ENCODE measurements at regions not wholly inside any gene's neighbourhood (a gene's known extent, or its start where the extent isn't known, plus 50 kb on each side); places are given as distances from the start of the nearest gene placed in this dataset.

DNA sequence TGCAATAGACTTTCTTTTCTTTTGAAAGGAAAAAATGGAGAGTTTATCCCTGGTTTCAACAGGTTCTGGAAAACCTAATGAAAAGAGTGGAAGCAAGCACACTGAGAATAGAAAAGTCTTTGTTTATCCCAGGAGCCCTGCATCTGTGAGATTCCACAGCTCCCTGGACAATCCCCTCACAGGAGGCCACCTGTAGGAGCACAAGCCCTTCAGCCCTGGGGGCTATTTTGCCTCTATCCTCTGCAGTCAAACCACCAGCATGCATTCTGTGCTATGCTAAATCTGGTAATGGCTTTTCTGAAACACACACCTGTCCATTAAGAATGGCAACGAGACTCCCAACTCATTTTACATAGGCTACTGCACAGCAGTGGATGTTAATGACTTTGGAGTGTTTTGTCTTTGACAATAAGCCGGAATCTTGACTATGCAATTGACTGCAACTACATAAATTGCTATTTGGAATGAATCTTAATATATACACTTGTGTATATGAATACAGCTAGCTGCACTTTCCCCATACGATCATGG lies 369.4 kb downstream of the NR2F2 start:
- no peak for DNase-seq
- Mint-ChIP-seq H3K4me1 (peaks cover 56% of the 10 kb centered on the region), H3K9me3 (no peaks in the 10 kb centered on the region), H3K4me3 (no peak overlapping the region), H3K27ac (no peak overlapping the region), H3K36me3 (ENCODE audit: low read depth) (no peaks in the 10 kb centered on the region), H3K27me3 (ENCODE audit: low read depth, poor library complexity) (peaks cover 12% of the 10 kb centered on the region)
- TF ChIP-seq, protein P1, sequence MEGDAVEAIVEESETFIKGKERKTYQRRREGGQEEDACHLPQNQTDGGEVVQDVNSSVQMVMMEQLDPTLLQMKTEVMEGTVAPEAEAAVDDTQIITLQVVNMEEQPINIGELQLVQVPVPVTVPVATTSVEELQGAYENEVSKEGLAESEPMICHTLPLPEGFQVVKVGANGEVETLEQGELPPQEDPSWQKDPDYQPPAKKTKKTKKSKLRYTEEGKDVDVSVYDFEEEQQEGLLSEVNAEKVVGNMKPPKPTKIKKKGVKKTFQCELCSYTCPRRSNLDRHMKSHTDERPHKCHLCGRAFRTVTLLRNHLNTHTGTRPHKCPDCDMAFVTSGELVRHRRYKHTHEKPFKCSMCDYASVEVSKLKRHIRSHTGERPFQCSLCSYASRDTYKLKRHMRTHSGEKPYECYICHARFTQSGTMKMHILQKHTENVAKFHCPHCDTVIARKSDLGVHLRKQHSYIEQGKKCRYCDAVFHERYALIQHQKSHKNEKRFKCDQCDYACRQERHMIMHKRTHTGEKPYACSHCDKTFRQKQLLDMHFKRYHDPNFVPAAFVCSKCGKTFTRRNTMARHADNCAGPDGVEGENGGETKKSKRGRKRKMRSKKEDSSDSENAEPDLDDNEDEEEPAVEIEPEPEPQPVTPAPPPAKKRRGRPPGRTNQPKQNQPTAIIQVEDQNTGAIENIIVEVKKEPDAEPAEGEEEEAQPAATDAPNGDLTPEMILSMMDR (IDR thresholded peaks at IDR 0.05) = no peak

DNA sequence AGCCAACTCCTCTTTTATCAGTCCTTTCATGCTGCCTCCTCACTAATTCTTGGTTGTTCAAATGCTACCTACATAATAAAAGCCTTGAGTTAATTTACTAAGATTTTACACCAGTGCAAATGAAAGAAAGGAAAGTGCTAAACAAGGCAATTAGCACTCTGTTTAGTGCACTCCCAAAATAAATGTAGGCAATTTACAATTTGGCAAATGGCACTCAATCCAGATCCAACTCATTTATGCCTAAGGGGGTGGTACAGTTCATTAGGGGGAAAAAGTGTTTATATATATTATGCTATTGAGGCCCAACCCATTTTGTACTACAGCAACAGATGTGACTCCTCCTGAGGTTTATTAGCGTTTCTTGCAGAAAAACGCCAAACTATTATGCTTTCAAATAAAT lies 370.1 kb downstream of the NR2F2 start:
- Mint-ChIP-seq H3K36me3 (ENCODE audit: low read depth) (no peaks in the 10 kb centered on the region), H3K4me1 (peaks cover 52% of the 10 kb centered on the region), H3K4me3 (no peak overlapping the region), H3K27ac (no peak overlapping the region), H3K9me3 (no peaks in the 10 kb centered on the region), H3K27me3 (ENCODE audit: low read depth, poor library complexity) (peaks cover 12% of the 10 kb centered on the region)
- DNase-seq = no peak
- TF ChIP-seq, protein P1 (IDR thresholded peaks at IDR 0.05) = no peak

DNA sequence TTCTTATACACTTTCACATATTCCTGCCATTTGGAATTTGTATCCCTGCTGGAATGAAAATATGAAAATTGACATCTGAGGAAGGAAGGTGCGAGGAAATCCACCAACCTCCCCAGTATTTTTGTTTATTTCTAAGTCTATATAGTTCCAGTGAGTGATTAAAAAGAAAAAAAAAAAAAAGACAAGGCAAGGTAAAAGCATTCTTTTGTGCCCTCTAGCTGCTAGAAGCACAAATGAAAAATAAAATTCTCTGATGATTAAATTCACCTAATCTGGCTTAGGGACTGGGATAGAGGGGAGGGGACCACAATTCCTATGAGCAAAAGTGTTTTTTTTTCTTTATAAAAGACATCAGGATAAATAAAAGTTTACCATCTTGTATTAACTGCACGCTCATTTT lies 370.9 kb downstream of the NR2F2 start:
- H3K27ac Mint-ChIP-seq = no peak overlapping the region
- TF ChIP-seq, protein P1 (IDR thresholded peaks at IDR 0.05) = no peak
- no peak overlapping the region for H3K4me3 Mint-ChIP-seq
- H3K9me3 Mint-ChIP-seq = no peaks in the 10 kb centered on the region
- H3K4me1 Mint-ChIP-seq = peaks cover 53% of the 10 kb centered on the region
- no peaks in the 10 kb centered on the region for H3K36me3 Mint-ChIP-seq (ENCODE audit: low read depth)
- no peak for DNase-seq
- peaks cover 12% of the 10 kb centered on the region for H3K27me3 Mint-ChIP-seq (ENCODE audit: low read depth, poor library complexity)

DNA sequence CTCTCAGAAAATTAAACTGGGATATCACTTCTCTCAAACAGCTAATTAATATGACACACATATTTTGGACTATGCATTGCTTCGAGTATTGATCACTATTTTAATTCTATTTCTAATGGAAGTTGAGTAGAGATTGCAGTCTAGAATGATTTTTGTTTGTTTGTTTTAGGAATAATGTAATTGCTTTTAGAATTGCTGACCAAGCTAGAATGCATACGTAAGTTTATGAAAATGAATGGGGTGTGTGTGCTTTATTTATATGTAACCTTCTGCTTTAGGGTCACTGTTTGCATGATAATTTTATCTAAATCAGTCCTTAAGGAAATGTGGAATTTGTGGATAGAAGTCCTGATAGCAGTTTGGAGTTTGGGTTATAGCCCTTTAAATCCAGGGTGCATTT lies 371.4 kb downstream of the NR2F2 start:
- no peak for DNase-seq
- Mint-ChIP-seq H3K27me3 (ENCODE audit: low read depth, poor library complexity) (peaks cover 15% of the 10 kb centered on the region), H3K4me1 (peaks cover 57% of the 10 kb centered on the region), H3K36me3 (ENCODE audit: low read depth) (no peaks in the 10 kb centered on the region), H3K9me3 (no peaks in the 10 kb centered on the region), H3K4me3 (no peak overlapping the region), H3K27ac (no peak overlapping the region)
- TF ChIP-seq, protein P1 (IDR thresholded peaks at IDR 0.05) = no peak

DNA sequence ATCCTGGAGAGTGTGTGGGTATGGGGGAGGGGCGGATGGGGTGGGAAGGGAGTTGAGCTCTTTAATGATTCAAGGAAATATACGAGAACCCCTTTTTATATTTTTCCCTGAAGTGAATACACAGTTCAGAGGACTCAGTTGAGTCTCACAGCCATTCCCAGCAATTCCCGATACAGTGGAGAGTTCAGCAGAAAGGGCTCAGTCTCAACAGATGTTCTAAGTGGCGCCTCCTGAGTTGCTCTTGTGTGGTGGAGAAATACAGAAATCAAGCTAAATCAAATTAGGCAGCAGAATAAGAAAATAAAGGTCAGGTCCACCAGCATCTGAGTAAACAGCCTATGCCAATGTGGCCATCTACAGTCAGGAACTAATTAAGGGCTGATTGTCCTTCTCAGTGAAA lies 372.1 kb downstream of the NR2F2 start:
- H3K4me3 Mint-ChIP-seq = peak overlapping the region; percentile 26
- H3K27ac Mint-ChIP-seq = no peak overlapping the region
- DNase-seq = peak; percentile 19
- TF ChIP-seq, protein P1 (IDR thresholded peaks at IDR 0.05) = no peak
- no peaks in the 10 kb centered on the region for H3K9me3 Mint-ChIP-seq
- peaks cover 17% of the 10 kb centered on the region for H3K27me3 Mint-ChIP-seq (ENCODE audit: low read depth, poor library complexity)
- no peaks in the 10 kb centered on the region for H3K36me3 Mint-ChIP-seq (ENCODE audit: low read depth)
- H3K4me1 Mint-ChIP-seq = peaks cover 59% of the 10 kb centered on the region

DNA sequence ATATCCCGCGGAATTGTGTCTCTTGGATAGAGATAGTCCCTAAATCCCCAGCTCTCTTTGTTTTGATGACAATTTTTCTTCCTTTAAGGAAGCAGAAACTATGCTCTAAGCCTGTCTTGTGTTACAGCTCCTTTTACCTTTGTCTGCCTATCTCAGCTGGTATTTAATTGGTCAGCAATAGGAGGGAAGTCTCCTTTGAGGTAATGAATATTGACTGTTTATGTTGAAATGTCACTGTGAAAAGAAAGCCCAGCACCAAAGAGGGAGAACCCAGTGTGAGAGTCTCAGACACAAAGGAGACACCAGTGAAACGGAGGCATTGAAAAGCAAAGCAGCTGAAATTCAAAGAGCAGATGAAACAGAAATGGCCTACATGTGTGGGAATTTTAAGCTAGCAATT lies 372.6 kb downstream of the NR2F2 start:
- no peaks in the 10 kb centered on the region for H3K36me3 Mint-ChIP-seq (ENCODE audit: low read depth)
- peak overlapping the region; percentile 46 for H3K4me3 Mint-ChIP-seq
- peaks cover 17% of the 10 kb centered on the region for H3K27me3 Mint-ChIP-seq (ENCODE audit: low read depth, poor library complexity)
- TF ChIP-seq, protein P1 (IDR thresholded peaks at IDR 0.05) = no peak
- DNase-seq = no peak
- H3K27ac Mint-ChIP-seq = peak overlapping the region; percentile 73
- peaks cover 63% of the 10 kb centered on the region for H3K4me1 Mint-ChIP-seq
- H3K9me3 Mint-ChIP-seq = no peaks in the 10 kb centered on the region
